Erythroblast (primary cell): ENCODE measurements at regions not wholly inside any gene's neighbourhood (a gene's known extent, or its start where the extent isn't known, plus 50 kb on each side); places are given as distances from the start of the nearest gene placed in this dataset.
"Not testable (repeated sequence)": the region's sequence is repeated elsewhere in the genome, so short reads cannot be mapped to it uniquely, and the experiment has no call there.

Experiments used
- DNase-seq, 2 experiments: peaks; one replicate each; lab custom pipeline; 2025; lab: John Stamatoyannopoulos, UW
- GATA1 ChIP-seq: IDR thresholded peaks from 2 replicates; pipeline ENCODE4 v1.6.1; 2011; ENCODE audit warnings: low read depth, mild to moderate bottlenecking, control low read depth, low read length, moderate library complexity
- POLR2A ChIP-seq: IDR thresholded peaks from 2 replicates; pipeline ENCODE4 v1.6.1; 2011; ENCODE audit warnings: mild to moderate bottlenecking, low read length

DNA sequence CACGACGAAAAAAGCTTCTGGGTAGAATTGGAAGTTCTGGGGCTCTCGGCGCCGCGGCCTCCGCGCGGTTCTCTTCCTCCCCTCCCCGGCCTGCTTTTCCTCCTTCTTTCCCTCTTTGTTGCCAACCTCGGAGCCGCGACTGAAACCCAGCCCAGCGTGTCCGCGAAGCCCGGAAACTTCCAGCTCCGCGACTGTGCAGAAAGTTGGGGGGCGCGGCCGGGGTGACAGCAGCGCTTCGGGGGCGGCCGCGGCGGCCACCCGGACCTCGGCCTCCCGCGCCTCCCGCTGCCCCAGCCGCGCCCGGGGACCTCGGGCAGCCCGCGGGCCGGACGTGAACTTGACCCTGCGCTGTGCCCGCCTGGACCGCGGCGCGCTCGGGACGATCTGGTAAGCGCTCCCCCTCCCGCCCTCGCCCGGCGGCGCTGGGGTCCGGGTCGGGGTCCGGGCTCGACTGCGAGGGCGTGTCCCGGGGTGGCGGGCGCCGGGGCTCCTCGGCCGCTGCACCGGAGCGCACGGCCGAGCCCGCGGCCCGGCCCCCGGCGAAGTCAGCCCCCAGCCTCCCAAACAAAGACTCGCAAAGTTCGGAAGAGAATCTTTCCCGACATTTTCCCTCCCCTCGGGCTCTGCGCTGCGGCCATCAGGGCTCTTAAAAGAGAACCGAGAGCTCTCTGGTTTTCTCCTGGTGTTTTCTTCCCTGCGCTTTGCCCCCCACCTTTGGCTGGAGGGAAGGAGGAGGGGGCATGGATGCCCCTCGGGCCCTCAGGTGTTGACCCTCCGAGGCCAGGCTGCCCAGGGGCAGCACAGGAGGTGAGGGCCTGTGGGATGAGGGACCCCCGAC is 67.9 kb upstream of the WNT7B start:
- no peak for DNase-seq
- TF ChIP-seq POLR2A (peak; percentile 53), GATA1 (no peak)

DNA sequence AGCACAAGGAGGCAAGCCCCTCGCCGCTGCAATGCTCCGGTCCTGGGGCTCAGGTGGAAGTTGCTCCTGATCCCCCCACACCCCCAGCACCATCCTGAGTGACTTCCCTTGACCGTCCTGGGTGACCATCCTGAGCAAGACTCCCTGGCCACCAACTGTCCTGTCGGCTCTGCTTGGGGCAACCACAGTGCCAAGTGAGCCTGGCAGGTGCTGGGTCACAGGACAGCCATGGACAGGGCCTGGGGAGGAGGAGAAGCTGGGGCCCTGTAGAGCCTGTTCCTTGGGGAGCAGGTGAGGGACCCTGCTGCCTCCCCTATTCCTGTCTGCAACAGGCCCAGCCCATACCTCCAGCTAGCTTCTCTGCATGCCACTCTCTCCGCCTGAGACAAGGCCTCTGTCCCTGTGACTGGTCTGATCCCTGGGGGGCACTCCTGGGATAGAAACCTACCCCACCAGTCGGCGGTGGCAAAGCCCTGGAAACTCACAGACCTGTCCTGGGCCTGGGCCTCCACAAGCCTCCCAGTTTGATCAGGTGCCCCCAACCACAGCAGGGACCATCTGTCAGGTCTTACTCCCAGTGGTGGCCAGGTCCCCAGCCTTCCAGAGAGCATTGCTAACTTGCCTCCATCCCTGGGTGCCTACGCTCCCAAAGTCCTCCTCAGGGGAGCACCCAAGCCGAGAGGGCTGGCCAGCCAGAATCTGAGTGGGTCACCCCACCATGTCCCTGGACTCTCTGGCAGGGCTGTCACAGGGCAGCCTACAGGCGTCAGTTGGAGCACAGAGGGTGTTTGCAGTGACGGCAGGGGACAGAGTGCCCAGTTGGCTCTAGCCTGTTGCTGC is 68.7 kb upstream of the WNT7B start:
- TF ChIP-seq GATA1 (no peak), POLR2A (no peak)
- no peak for DNase-seq

DNA sequence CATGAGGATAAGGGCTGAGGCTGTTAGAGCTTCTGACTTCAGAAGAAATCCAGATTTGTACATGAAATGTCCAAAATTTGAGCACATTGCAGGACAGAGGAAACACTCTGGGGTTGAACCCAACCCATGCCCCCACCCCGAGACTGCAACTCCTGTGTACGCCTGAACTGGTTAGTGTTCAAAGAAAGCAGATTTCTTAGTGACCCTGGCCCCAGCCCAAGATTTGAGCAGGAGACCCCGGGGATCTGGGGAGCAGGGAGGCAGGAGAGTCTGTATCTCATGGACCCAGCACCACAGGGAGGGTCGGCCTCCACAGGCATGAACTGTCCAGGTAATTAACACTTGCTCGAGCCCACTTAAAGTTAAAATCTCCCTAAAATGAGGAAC is 69.3 kb upstream of the WNT7B start:
- no peak for DNase-seq
- no peak for TF ChIP-seq POLR2A
- no peak for TF ChIP-seq GATA1

DNA sequence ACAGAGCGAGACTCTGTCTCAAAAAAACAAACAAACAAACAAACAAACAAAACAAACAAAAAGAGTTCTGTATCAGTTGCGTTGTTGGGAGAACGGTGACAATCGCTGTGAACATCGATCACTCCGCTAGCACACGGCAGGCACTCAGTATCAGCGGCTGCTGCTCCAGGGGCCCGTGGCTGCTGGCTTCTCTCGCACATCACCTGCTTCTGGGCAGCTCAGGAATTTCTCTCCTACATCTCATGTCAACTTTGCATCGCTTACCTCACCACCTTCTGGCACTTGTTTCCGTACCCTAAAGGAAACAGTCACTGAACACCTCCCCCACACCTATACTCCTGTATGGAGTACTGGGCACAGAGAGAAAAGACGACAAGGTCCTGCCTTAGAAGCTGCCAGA is 70.3 kb upstream of the WNT7B start:
- TF ChIP-seq POLR2A (no peak), GATA1 (no peak)
- no peak for DNase-seq

DNA sequence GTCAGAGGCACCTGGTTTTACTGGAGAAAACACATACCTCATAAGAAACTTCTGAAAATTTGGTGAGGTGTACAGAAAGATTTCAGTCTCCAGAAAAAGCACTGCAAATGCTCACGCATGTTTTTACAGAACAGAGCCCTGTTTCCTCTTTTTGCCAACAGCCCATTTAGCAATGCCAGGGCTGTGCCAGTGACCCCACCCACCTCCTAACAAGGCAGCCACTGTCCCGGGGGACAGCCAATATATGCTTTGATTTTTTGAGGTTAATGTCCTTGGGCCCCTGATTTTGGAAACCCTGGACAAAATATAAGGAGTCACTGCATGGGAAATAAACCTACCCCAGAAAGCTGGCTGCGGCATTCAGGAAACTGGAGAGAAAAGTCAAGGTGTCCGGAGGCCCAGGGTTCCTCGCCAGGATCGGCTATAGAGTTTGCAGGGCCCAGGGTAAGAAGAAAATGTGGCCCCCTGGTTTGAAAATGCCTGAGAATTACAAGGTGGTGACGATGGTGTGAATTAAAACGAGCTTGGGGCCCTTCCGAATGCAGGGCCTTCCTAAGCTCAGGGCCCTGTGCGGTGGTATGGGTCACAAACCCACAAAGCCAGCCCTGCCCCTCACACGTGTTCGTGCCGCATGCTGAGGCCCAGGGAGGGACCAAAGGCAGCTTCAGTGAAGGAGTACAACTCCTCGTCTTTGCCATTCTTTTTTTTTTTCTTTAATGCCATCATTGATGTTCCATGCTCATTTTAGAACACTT is 71.1 kb upstream of the WNT7B start:
- TF ChIP-seq POLR2A = no peak
- no peak for TF ChIP-seq GATA1
- DNase-seq = no peak

DNA sequence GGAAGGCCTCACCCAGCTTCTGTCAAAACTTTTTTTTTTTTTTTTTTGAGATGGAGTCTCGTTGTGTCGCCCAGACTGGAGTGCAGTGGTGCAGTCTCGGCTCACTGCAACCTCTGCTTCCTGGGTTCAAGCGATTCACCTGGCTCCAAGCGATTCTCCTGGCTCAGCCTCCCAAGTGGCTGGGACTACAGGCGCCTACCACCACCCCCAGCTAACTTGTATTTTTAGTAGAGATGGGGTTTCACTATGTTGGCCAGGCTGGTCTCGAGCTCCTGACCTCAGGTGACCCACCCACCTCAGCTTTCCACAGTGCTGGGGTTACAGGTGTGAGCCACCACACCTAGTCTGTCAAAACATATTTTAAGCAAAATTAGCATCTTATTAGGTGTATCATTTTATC is 71.7 kb upstream of the WNT7B start:
- not testable (repeated sequence) for DNase-seq

DNA sequence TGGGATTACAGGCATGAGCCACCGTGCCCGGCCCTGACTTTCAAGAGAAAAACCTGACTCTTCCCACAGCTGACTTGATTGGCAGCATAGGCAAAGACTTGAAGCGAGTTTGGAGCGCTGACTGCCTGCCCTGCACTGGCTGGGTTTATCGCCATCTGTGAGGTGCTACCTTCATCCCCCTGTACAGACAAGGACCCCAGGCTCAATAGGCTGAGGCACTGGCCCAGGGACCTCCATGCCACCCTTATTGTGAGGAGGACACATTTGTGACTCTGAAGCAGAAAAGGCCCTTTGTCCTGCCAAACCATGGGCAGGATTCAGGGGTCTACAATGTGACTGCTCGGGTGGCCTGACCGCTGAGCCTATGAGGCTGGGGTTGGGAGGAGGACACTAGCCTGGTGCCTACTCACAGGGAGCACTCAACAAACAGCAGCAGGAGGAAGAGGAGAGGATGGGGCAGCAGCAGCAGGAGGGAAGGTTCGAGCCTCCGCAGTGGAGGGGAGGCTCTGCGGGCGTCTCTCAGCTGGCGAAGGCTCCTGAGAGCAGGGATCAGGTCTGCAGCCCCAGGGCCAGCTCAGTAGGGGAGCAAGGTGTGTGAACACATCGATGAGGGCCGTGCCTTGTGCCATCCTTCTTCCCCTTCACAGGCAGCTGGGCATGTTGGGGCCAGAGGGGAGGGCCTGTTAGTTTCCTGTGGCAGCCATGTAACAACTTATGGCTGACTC is 72.9 kb upstream of the WNT7B start:
- TF ChIP-seq POLR2A = no peak
- no peak for TF ChIP-seq GATA1
- DNase-seq = no peak

DNA sequence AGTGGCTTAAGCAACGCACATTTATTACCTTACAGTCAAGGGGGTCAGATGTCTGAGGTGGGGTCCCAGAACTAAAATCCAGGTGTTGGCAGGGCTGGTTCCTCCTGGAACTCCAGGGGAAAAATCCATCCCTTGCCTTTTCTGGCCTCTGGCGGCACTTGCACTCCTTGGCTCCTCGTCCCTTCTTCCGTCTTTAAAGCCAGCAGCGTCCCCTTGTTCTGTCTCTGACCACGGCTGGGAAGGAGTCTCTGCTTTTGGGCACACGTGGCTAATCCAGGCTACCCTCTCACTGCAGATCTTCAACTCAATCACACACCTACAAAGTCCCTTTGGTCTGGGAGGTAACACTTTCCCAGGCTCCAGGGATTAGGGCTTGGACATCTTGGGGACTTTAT is 73.5 kb upstream of the WNT7B start:
- TF ChIP-seq GATA1 (no peak), POLR2A (no peak)
- no peak for DNase-seq

DNA sequence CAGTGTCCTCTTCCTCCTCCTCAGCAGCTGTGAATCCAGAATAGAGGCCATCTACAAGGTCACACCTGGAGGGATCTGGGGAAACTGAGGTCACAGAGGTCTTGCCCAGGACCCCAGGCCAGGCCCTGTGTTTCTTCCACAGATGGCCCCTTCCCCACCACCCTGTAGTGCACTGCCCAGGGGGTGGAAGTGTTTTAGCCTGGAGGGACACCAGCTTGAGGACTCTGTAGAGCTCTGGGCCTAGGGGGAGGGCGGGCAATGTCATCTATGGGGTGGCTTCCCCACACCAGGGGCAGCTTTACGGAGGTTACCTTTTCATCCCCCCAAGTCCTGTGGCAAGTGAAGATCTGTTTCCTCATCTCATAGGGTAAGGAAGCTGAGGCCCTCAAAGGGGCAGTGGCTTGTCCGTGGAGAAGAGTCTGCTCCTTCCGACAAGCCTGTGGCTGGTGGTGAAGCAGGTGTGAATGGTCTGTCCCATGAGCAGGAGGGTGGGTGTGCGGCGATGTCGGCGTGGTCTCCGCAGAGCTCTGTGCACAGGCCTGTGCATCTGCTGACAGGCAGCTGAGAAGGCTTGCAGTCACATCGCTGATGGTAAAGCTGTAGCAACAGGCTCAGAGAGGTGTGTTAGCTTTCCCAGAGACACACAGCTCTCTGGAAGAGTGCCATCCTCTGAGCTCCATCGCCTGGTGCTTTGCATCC is 74.1 kb upstream of the WNT7B start:
- DNase-seq = no peak
- TF ChIP-seq GATA1 = no peak
- TF ChIP-seq POLR2A = no peak

DNA sequence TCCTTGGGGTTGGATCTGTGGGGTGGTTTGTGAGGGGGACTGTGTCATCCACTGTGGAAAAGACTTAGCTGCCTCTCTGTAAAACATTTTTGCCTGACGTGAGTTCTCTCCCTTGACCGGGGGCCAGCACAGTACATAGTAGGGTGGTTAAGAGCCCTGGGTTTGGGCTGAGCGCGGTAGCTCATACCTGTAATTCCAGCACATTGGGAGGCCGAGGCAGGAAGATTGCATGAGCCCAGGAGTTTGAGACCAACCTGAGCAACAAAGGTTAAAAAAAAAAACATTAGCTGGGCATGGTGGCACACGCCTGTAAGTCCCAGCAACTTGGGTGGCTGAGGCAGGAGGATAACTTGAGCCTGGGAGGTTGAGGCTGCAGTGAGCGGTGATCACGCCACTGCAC is 74.7 kb upstream of the WNT7B start:
- DNase-seq = no peak
- TF ChIP-seq POLR2A (no peak), GATA1 (no peak)

DNA sequence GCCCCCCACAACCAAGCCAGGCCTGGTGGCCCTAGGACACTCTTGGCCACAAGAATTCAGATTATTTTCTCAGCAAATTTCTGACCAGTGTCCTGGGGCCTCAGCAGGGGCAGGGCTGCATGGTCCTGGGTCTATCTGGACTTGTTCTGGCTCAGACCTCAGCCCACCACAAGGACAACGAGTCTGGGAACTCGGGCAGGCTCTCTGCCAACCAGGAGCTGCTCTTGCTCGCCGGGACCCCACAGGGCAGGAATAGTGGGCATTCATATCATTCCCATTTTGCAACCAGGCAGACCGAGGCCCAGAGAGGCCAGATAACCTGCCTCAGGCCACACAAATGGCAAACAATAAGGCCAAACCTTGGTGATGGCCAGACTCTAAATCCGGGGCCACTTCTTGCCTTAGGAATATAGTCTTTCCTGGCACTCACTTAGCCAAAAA is 75.4 kb upstream of the WNT7B start:
- TF ChIP-seq GATA1 = no peak
- TF ChIP-seq POLR2A = no peak

DNA sequence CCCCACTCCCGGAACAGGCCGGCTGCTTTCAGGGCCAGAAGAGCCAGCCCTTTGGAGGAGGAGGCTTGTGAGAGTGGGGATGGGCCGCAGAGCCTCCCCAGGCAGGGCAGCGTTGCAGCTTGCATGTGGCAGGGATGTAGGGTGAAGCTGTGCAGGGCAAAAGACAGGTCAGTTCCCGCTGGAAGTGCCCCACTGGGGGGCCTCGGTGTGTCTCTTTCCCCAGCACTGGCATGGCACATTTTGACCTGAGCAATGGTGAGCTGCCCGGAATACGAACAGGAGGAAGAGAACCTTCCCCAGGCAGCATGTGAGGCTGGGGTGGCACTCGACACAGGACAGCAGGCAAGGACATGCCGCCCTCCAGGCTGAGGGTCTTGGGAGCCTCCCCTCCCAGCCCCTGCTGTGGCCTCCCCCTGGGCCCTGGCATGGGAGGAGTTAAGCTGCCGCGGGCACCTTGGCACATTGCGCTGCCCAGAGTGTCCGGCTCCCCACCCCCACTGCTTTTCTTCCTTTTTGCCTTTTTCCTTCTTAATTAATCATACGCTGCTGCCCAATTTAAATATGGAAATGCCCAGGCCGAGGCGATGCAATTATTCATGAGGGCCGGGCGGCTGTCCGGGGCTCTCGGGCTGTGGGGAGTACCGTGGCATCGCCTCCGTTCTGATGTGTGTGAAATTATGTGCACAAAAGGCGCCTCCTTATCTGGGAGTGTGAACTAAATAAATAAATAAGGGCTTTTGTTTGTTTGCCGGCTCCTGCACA is 76.0 kb upstream of the WNT7B start:
- TF ChIP-seq GATA1 (no peak), POLR2A (no peak)
- no peak for DNase-seq

More for the DNA sequence above, 75.4 kb upstream of the WNT7B start:
- DNase-seq = no peak
